T47D (cell line): ENCODE measurements at regions not wholly inside any gene's neighbourhood (a gene's known extent, or its start where the extent isn't known, plus 50 kb on each side); places are given as distances from the start of the nearest gene placed in this dataset.

Source experiments
- DNase-seq, 2 experiments: peaks; one replicate each; pipeline versions ENCODE4 v3.0.0 to v3.0.0-alpha.2; 2011 to 2012; ENCODE audit warnings: low read depth in 1 of 2, low spot score in 1 of 2
- JUND ChIP-seq: IDR thresholded peaks from 2 replicates; pipeline ENCODE4 v1.6.1; 2012; ENCODE audit warnings: low read depth
- in situ Hi-C: cut with HindIII; loops from 2 replicates; pipeline ENCODE4 v1.10.0; 2016; ENCODE audit warnings: low sequenced_read_pairs, low pct_unique_long_range_greater_than_20kb

- no peak for DNase-seq
- in situ Hi-C loops, result no loop called here
- TF ChIP-seq JUND, result no peak
Observed at GRCh38 chr1:170375082-170375723, 156.8 kb upstream of the GORAB start.

GRCh38 chr1:170376801-170377385 is 155.1 kb upstream of the GORAB start:
- no peak for DNase-seq
- no peak for TF ChIP-seq JUND
- in situ Hi-C loops, result no loop called here

GRCh38 chr1:170377440-170377839 is 154.5 kb upstream of the GORAB start:
- TF ChIP-seq JUND, result no peak
- no peak for DNase-seq
- in situ Hi-C loops, result no loop called here

- TF ChIP-seq JUND, result no peak
- in situ Hi-C loops, result no loop called here
- no peak for DNase-seq
Observed at GRCh38 chr1:170377896-170378634, 153.9 kb upstream of the GORAB start.

DNA sequence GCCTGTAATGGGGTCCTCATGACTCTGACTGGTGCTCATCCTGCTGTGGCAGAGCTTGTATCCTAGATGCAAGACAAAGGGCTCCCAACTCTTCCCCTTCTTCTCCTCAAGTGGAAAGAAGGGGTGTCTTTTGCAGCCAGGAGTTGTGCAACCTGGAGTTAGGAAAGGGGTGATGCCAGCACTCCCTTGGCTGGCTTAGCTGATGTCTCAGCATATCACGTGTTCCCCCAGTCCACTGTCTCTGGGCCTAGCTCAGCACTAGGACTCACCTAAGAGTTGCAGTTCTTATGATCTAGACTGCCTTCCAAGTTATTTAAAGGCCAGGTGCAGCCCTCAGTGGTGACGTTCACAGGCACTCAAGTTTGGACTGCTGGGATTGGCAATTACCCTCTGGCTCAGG is 146.2 kb upstream of the GORAB start:
- DNase-seq, result no peak
- in situ Hi-C loops, result no loop called here
- no peak for TF ChIP-seq JUND

DNA sequence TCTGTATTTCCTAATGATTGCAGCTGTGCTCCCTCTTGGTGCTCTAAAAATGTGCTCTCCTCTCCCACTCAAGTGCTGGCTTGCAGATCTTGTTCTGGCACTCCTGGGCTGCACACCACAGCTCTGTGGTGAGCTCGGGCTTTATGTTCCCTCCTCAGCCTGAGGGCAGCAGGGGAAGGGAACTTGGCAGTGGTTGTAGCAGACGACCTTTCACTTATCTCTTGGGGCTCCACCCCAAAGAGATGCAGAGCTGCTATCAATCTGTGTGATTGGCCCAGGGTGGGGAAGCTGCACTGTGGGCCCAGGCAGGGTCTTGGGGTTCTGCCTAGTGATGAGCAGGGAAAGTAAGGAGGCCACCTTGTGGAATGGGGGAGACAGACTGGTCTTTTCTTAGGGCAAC is 143.5 kb upstream of the GORAB start:
- no peak for DNase-seq
- TF ChIP-seq JUND, result no peak
- in situ Hi-C loops, result no loop called here

GRCh38 chr1:170395149-170395548 is 136.8 kb upstream of the GORAB start:
- DNase-seq, result no peak
- no peak for TF ChIP-seq JUND
- in situ Hi-C loops, result no loop called here

- DNase-seq, result no peak
- in situ Hi-C loops, result no loop called here
- TF ChIP-seq JUND, result no peak
Observed at GRCh38 chr1:170397061-170397460, 134.9 kb upstream of the GORAB start.

- no peak for DNase-seq
- in situ Hi-C loops, result no loop called here
- no peak for TF ChIP-seq JUND
Observed at GRCh38 chr1:170402476-170403311, 129.3 kb upstream of the GORAB start.

DNA sequence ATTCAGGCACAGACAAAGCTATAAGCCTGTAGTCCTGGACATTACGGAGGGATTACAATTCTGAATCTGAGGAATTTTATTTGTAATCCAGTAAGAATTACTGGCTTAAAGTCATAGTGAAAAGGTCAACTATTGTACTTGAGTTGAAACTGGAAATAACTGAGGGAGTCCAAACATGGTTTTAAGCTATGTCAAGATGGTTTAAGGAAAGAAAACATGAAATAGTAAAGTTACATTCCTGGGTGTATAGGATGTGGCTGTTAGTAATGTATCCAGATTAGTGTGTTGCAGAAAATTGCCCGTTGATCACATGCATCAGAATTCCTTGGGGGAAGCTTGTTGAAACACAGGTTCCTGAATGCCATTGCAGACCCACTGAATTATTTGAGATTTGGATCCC is 124.8 kb upstream of the GORAB start:
- DNase-seq, result no peak
- TF ChIP-seq JUND, result no peak
- in situ Hi-C loops, result no loop called here

DNA sequence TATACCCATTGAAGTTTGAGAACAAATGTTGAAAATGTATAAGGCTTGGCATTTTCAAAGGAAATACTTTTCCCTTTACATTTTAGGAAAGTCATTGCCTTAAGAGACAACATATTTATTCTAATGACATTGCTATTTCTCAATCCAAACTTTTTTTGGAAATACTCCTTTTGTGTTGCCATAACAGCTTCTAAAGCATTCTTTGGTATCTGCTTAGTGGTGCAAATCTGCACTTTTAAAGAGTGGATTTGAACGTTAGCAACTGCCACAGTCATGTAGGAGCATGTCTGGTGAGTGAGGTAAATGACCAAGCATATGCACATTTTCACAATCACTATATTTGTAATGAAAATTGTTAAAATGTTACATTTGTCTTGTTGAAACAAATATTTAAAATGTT is 124.4 kb upstream of the GORAB start:
- in situ Hi-C loops, result no loop called here

DNA sequence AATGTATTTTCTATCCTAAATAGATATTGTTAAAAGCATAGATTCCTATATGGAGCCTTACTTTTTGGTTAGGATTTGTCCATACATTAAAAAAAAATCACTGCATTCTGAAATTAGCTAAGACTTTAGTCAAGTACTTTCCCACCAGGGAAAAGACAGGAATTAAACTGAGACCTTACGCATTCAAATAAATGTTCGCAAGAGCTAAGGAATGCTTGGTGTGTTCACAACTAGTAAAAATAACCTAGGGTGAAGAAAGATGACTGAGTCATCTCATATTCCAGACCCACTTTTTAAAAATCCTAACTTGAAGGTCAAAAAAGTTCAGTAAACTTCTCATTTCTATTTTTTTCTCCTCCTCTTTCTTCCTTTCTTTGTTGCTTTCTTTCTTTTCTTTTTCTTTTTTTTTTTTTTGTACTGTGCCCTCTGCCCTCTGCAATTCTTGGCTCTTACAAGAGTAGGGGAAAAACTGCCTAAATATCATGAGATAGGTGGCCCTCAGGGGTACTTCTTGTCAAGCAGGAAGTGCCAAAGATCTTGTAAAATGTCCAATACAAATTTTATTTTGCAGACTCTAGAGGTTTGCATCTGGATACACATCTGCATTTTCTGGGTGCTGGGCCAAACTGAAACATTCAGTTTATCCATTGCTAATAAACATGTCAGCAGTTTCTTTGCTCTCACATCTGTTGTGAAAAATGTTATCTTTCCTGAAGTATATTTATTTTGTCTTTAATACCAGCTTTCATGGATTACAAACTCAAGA is 121.4 kb upstream of the GORAB start:
- no peak for DNase-seq
- in situ Hi-C loops, result no loop called here
- no peak for TF ChIP-seq JUND

More for the DNA sequence above, 124.4 kb upstream of the GORAB start:
- TF ChIP-seq JUND, result no peak
- no peak for DNase-seq
